GM23338 (cell line): ENCODE measurements at regions not wholly inside any gene's neighbourhood (a gene's known extent, or its start where the extent isn't known, plus 50 kb on each side); places are given as distances from the start of the nearest gene placed in this dataset.

ENCODE experiments used
- ATAC-seq: fragments of 200-7000 bp; cut with Tn5 transposase; 3 replicates; pipeline ENCODE4 v1.9.1; 2020
- DNase-seq: peaks from one replicate; pipeline ENCODE4 v3.0.0-alpha.2; 2015; ENCODE audit warnings: low spot score
- H2AFZ ChIP-seq: fragments of 200-600 bp; sonication (generic); 2 replicates; pipeline ENCODE4 v1.8.0; 2016; ENCODE audit warnings: antibody characterized with exemption, mild to moderate bottlenecking, moderate library complexity
- H3F3A ChIP-seq: fragments of 200-600 bp; sonication (generic); replicated peaks from 2 replicates; pipeline ENCODE4 v1.8.0; 2017; ENCODE audit warnings: antibody characterized with exemption, mixed run types, low read depth
- H3K27ac ChIP-seq: fragments of 200-600 bp; sonication (generic); 2 replicates; pipeline ENCODE4 v1.6.1; 2016; ENCODE audit warnings: low read depth
- H3K27me3 ChIP-seq: fragments of 200-600 bp; sonication (generic); 2 replicates; pipeline ENCODE4 v1.8.0; 2016; ENCODE audit warnings: mild to moderate bottlenecking, mixed run types, moderate library complexity; ENCODE audit not compliant: insufficient read depth
- H3K36me3 ChIP-seq: fragments of 200-600 bp; sonication (generic); 2 replicates; pipeline ENCODE4 v1.8.0; 2016; ENCODE audit warnings: mild to moderate bottlenecking; ENCODE audit not compliant: insufficient read depth
- H3K4me1 ChIP-seq: fragments of 200-600 bp; sonication (generic); 2 replicates; pipeline ENCODE4 v1.8.0; 2016; ENCODE audit warnings: mild to moderate bottlenecking, moderate library complexity; ENCODE audit not compliant: insufficient read depth
- H3K4me2 ChIP-seq: fragments of 200-600 bp; sonication (generic); 2 replicates; pipeline ENCODE4 v1.7.1; 2017; ENCODE audit warnings: mixed run types
- H3K4me3 ChIP-seq: fragments of 200-600 bp; sonication (generic); 2 replicates; pipeline ENCODE4 v1.6.1; 2016; ENCODE audit warnings: mixed run types
- H3K79me2 ChIP-seq: fragments of 200-600 bp; sonication (generic); replicated peaks from 2 replicates; pipeline ENCODE4 v1.8.0; 2017; ENCODE audit warnings: mild to moderate bottlenecking; ENCODE audit not compliant: insufficient read depth
- H3K9me2 ChIP-seq: fragments of 200-600 bp; sonication (generic); 2 replicates; pipeline ENCODE4 v1.8.0; 2017; ENCODE audit not compliant: insufficient read depth
- H4K20me1 ChIP-seq: fragments of 200-600 bp; sonication (generic); replicated peaks from 2 replicates; pipeline ENCODE4 v1.8.0; 2017; ENCODE audit warnings: mild to moderate bottlenecking; ENCODE audit not compliant: insufficient read depth
- H3K27ac Mint-ChIP-seq: 2 replicates; pipeline ENCODE4 v1.8.0; 2020; ENCODE audit warnings: inconsistent platforms, mild to moderate bottlenecking, moderate library complexity, mixed read lengths
- H3K27me3 Mint-ChIP-seq: 3 replicates; pipeline ENCODE4 v1.8.0; 2022; ENCODE audit warnings: low read depth, mild to moderate bottlenecking, moderate library complexity, mixed read lengths, inconsistent platforms; ENCODE audit not compliant: insufficient read depth, poor library complexity
- H3K36me3 Mint-ChIP-seq: 3 replicates; pipeline ENCODE4 v1.8.0; 2021; ENCODE audit warnings: low read depth, mild to moderate bottlenecking, inconsistent platforms, moderate library complexity, mixed read lengths
- H3K4me1 Mint-ChIP-seq: 3 replicates; pipeline ENCODE4 v1.8.0; 2020; ENCODE audit warnings: mild to moderate bottlenecking, inconsistent platforms, mixed read lengths
- H3K4me3 Mint-ChIP-seq: 3 replicates; pipeline ENCODE4 v1.8.0; 2021; ENCODE audit warnings: moderate library complexity, mild to moderate bottlenecking, inconsistent platforms, mixed read lengths
- H3K9me3 Mint-ChIP-seq: 3 replicates; pipeline ENCODE4 v1.8.0; 2020; ENCODE audit warnings: moderate library complexity, mild to moderate bottlenecking, inconsistent platforms, mixed read lengths
- CREB1 ChIP-seq: fragments of 250-450 bp; sonication (Bioruptor Pico); IDR thresholded peaks from 2 replicates; pipeline ENCODE4 v1.5.0; 2020; ENCODE audit warnings: low read depth, mild to moderate bottlenecking, moderate library complexity
- CTCF ChIP-seq, 2 experiments: fragments of 200-600 bp in 1 of 2; sonication (generic) in 1 of 2; conservative IDR thresholded peaks; 2 replicates each; pipeline versions ENCODE4 v1.5.1 to v1.6.1; 2016 to 2017; ENCODE audit warnings: antibody characterized with exemption in 2 of 2, low read depth in 2 of 2, mild to moderate bottlenecking in 2 of 2, moderate library complexity in 1 of 2
- ETS1 ChIP-seq: IDR thresholded peaks from 2 replicates; pipeline ENCODE4 v1.6.1; 2016; ENCODE audit warnings: antibody characterized with exemption
- EZH2 ChIP-seq: fragments of 200-600 bp; sonication (generic); IDR thresholded peaks from one replicate; pipeline ENCODE4 v1.8.0; 2017; ENCODE audit warnings: antibody characterized with exemption, mild to moderate bottlenecking, low read depth; ENCODE audit not compliant: unreplicated experiment
- EZH2phosphoT487 ChIP-seq: fragments of 200-600 bp; sonication (generic); IDR thresholded peaks from one replicate; pipeline ENCODE4 v1.8.1; 2018; ENCODE audit warnings: antibody characterized with exemption; ENCODE audit not compliant: unreplicated experiment
- JUNB ChIP-seq: IDR thresholded peaks from one replicate; pipeline ENCODE4 v1.6.1; 2016; ENCODE audit warnings: antibody characterized with exemption; ENCODE audit not compliant: unreplicated experiment
- NANOG ChIP-seq: IDR thresholded peaks from 2 replicates; pipeline ENCODE4 v1.6.1; 2016; ENCODE audit warnings: antibody characterized with exemption, borderline replicate concordance
- POLR2AphosphoS5 ChIP-seq: IDR thresholded peaks from 2 replicates; pipeline ENCODE4 v1.6.1; 2016; ENCODE audit warnings: antibody characterized with exemption, low read depth
- REST ChIP-seq: IDR thresholded peaks from one replicate; pipeline ENCODE4 v1.6.1; 2018; ENCODE audit warnings: antibody characterized with exemption; ENCODE audit not compliant: unreplicated experiment
- STAT1 ChIP-seq: IDR thresholded peaks from one replicate; pipeline ENCODE4 v1.6.1; 2016; ENCODE audit warnings: antibody characterized with exemption; ENCODE audit not compliant: unreplicated experiment
- ZNF114 ChIP-seq: fragments of 250-450 bp; sonication (Bioruptor Pico); IDR thresholded peaks from 2 replicates; pipeline ENCODE4 v1.5.0; 2020; ENCODE audit warnings: mild to moderate bottlenecking, moderate library complexity
- ZNF331 ChIP-seq: fragments of 250-450 bp; sonication (Bioruptor Pico); IDR thresholded peaks from 2 replicates; pipeline ENCODE4 v1.5.0; 2020; ENCODE audit warnings: low read depth, mild to moderate bottlenecking, moderate library complexity
- ZNF462 ChIP-seq: fragments of 250-450 bp; sonication (Bioruptor Pico); IDR thresholded peaks from 2 replicates; pipeline ENCODE4 v1.5.0; 2020; ENCODE audit warnings: mild to moderate bottlenecking, moderate library complexity

GRCh38 chr22:27124351-27124966, 467.1 kb downstream of the MIAT start:
- Histone ChIP-seq H3K27ac (no peak overlapping the region), H3K4me2 (no peak overlapping the region), H3K27me3 (no peaks in the 10 kb centered on the region), H2AFZ (no peak overlapping the region), H3K79me2 (no peaks in the 10 kb centered on the region), H3F3A (no peaks in the 10 kb centered on the region), H3K4me3 (no peak overlapping the region), H3K36me3 (no peaks in the 10 kb centered on the region), H4K20me1 (no peaks in the 10 kb centered on the region), H3K4me1 (no peaks in the 10 kb centered on the region), H3K9me2 (no peaks in the 10 kb centered on the region)
- TF ChIP-seq ZNF114 (CRISPR knock-in tag) = no peak
- no peak for TF ChIP-seq REST
- no peak for TF ChIP-seq CREB1 (CRISPR knock-in tag)
- TF ChIP-seq CTCF (conservative IDR thresholded peaks at IDR 0.05; ENCODE audit: low read depth in 2 of 2) = no peak
- no peak for TF ChIP-seq EZH2phosphoT487
- TF ChIP-seq POLR2AphosphoS5 = no peak
- no peak for TF ChIP-seq EZH2
- TF ChIP-seq JUNB = no peak
- no peak for TF ChIP-seq STAT1
- no peak for TF ChIP-seq ZNF462 (CRISPR knock-in tag)
- TF ChIP-seq NANOG = no peak
- TF ChIP-seq ETS1 = no peak
- TF ChIP-seq ZNF331 = no peak
- no peak for DNase-seq
- H3K4me1 Mint-ChIP-seq = no peaks in the 10 kb centered on the region
- no peak overlapping the region for H3K4me3 Mint-ChIP-seq
- no peak for ATAC-seq
- H3K36me3 Mint-ChIP-seq = no peaks in the 10 kb centered on the region
- H3K27ac Mint-ChIP-seq = no peak overlapping the region
- no peaks in the 10 kb centered on the region for H3K9me3 Mint-ChIP-seq
- no peaks in the 10 kb centered on the region for H3K27me3 Mint-ChIP-seq
